H1 (cell line): ENCODE measurements at regions not wholly inside any gene's neighbourhood (a gene's known extent, or its start where the extent isn't known, plus 50 kb on each side); places are given as distances from the start of the nearest gene placed in this dataset.
A peak's percentile ranks its signal among the peaks of the same experiment; 100 is the strongest.

Experiments
- CTCF ChIA-PET: fragments of 300-600 bp; sonication (Branson Sonifier 250); formaldehyde crosslinking; loops from one replicate; lab custom pipeline; 2021; ENCODE audit not compliant: partially characterized antibody; lab: Charles Lee
- POLR2A ChIA-PET: fragments of 300-600 bp; sonication (Branson Sonifier 250); formaldehyde crosslinking; loops from one replicate; lab custom pipeline; 2021; ENCODE audit warnings: inconsistent platforms; ENCODE audit not compliant: partially characterized antibody; lab: Charles Lee
- DNase-seq, 2 experiments: peaks; one replicate each; pipeline versions ENCODE4 v3.0.0 to v3.0.0-alpha.2; 2010 to 2022; ENCODE audit warnings: low spot score in 2 of 2, low read depth in 1 of 2, mixed read lengths in 1 of 2
- FAIRE-seq: peaks from 2 replicates; lab custom pipeline; 2011; peaks lifted over from hg19 to GRCh38; lab: Jason Lieb, UNC
- H2AFZ ChIP-seq: 2 replicates; pipeline ENCODE4 v1.8.1; 2012; ENCODE audit warnings: low read length, inconsistent platforms
- H2AK5ac ChIP-seq: 2 replicates; pipeline ENCODE4 v1.6.1; 2013; ENCODE audit warnings: low read depth, low read length
- H2BK120ac ChIP-seq: replicated peaks from 2 replicates; pipeline ENCODE3; 2013; ENCODE audit warnings: low read depth, low read length, inconsistent platforms
- H2BK12ac ChIP-seq: 2 replicates; pipeline ENCODE4 v1.6.1; 2013; ENCODE audit warnings: low read depth, low read length
- H2BK15ac ChIP-seq: 2 replicates; pipeline ENCODE4 v1.6.1; 2013; ENCODE audit warnings: low read length
- H2BK20ac ChIP-seq: 2 replicates; pipeline ENCODE4 v1.6.1; 2013; ENCODE audit warnings: low read length
- H2BK5ac ChIP-seq: 2 replicates; pipeline ENCODE4 v1.6.1; 2013; ENCODE audit warnings: low read depth, low read length
- H3K14ac ChIP-seq: 2 replicates; pipeline ENCODE4 v1.6.1; 2013; ENCODE audit warnings: inconsistent platforms; ENCODE audit not compliant: insufficient read length
- H3K18ac ChIP-seq: 2 replicates; pipeline ENCODE4 v1.6.1; 2013; ENCODE audit warnings: low read length; ENCODE audit errors: extremely low read depth
- H3K23ac ChIP-seq: 2 replicates; pipeline ENCODE4 v1.6.1; 2013; ENCODE audit warnings: inconsistent platforms; ENCODE audit not compliant: insufficient read length
- H3K23me2 ChIP-seq: 2 replicates; pipeline ENCODE4 v1.6.1; 2013; ENCODE audit warnings: low read depth, low read length
- H3K27ac ChIP-seq: 2 replicates; pipeline ENCODE4 v1.6.1; 2011; ENCODE audit warnings: low read depth, low read length, inconsistent platforms
- H3K27me3 ChIP-seq, 4 experiments: replicated peaks in 1 of 4; 1 replicate in 1 of 4; 2 replicates in 3 of 4; pipeline versions ENCODE4 v1.6.1 to v1.8.1; 2011 to 2013; ENCODE audit warnings: low read length in 3 of 4, mild to moderate bottlenecking in 3 of 4, inconsistent platforms in 2 of 4, mixed read lengths in 2 of 4, moderate library complexity in 1 of 4; ENCODE audit not compliant: control insufficient read depth in 3 of 4, insufficient read depth in 3 of 4; ENCODE audit errors: extremely low read depth in 1 of 4
- H3K36me3 ChIP-seq, 4 experiments: 2 replicates each; pipeline versions ENCODE4 v1.6.1 to v1.8.1; 2011 to 2013; ENCODE audit warnings: mild to moderate bottlenecking in 4 of 4, low read length in 3 of 4, moderate library complexity in 2 of 4, control low read depth in 1 of 4, inconsistent platforms in 1 of 4; ENCODE audit not compliant: insufficient read depth in 4 of 4, control insufficient read depth in 2 of 4
- H3K4ac ChIP-seq: replicated peaks from 2 replicates; pipeline ENCODE3; 2013; ENCODE audit warnings: low read length, low read depth, mixed read lengths, inconsistent platforms; ENCODE audit not compliant: insufficient read length
- H3K4me1 ChIP-seq, 4 experiments: replicated peaks in 1 of 4; 1 replicate in 1 of 4; 2 replicates in 3 of 4; pipeline versions ENCODE4 v1.6.1 to v1.8.1; 2011 to 2013; ENCODE audit warnings: low read length in 3 of 4, inconsistent platforms in 2 of 4, mixed read lengths in 1 of 4; ENCODE audit not compliant: insufficient read depth in 4 of 4, control insufficient read depth in 3 of 4
- H3K4me2 ChIP-seq, 2 experiments: 2 replicates each; pipeline versions ENCODE4 v1.6.1 to v1.8.1; 2011 to 2013; ENCODE audit warnings: low read depth in 2 of 2, low read length in 2 of 2, control low read depth in 1 of 2, inconsistent platforms in 1 of 2, mild to moderate bottlenecking in 1 of 2; ENCODE audit not compliant: insufficient read depth in 1 of 2
- H3K4me3 ChIP-seq, 4 experiments: fragments of 200-600, 300-600 bp in 1 of 4; sonication (generic), shearing (Covaris generic), sonication (Bioruptor Twin) in 1 of 4; 2 replicates each; pipeline versions ENCODE4 v1.5.1 to v1.8.1; 2011 to 2016; ENCODE audit warnings: low read length in 4 of 4, low read depth in 3 of 4, control low read depth in 2 of 4, inconsistent platforms in 2 of 4, mild to moderate bottlenecking in 2 of 4, mixed read lengths in 1 of 4, moderate library complexity in 1 of 4; ENCODE audit not compliant: insufficient read depth in 2 of 4; ENCODE audit errors: extremely low read depth in 1 of 4
- H3K56ac ChIP-seq: replicated peaks from 2 replicates; pipeline ENCODE3; 2013; ENCODE audit warnings: low read depth, mild to moderate bottlenecking, mixed read lengths, low read length, inconsistent platforms; ENCODE audit not compliant: insufficient read length
- H3K79me1 ChIP-seq: 2 replicates; pipeline ENCODE4 v1.6.1; 2013; ENCODE audit warnings: low read depth, low read length, control low read depth
- H3K79me2 ChIP-seq, 2 experiments: 2 replicates each; pipeline versions ENCODE4 v1.6.1 to v1.8.1; 2012 to 2013; ENCODE audit warnings: low read length in 2 of 2, mild to moderate bottlenecking in 2 of 2, inconsistent platforms in 1 of 2; ENCODE audit not compliant: insufficient read depth in 2 of 2, control insufficient read depth in 1 of 2
- H3K9ac ChIP-seq, 4 experiments: replicated peaks in 1 of 4; 1 replicate in 1 of 4; 2 replicates in 3 of 4; pipeline versions ENCODE4 v1.6.1 to v1.8.1; 2011 to 2013; ENCODE audit warnings: low read depth in 3 of 4, low read length in 3 of 4, control low read depth in 2 of 4, mild to moderate bottlenecking in 2 of 4, moderate library complexity in 2 of 4, inconsistent platforms in 1 of 4; ENCODE audit errors: extremely low read depth in 1 of 4
- H3K9me3 ChIP-seq, 2 experiments: 2 replicates each; pipeline versions ENCODE4 v1.6.1 to v1.8.1; 2012 to 2013; ENCODE audit warnings: mild to moderate bottlenecking in 2 of 2, moderate library complexity in 2 of 2, control low read depth in 1 of 2, inconsistent platforms in 1 of 2, low read depth in 1 of 2, low read length in 1 of 2, mixed read lengths in 1 of 2; ENCODE audit not compliant: insufficient read depth in 2 of 2
- H4K20me1 ChIP-seq, 2 experiments: replicated peaks in 1 of 2; 2 replicates each; pipeline versions ENCODE3 to v1.8.1; 2011 to 2013; ENCODE audit warnings: inconsistent platforms in 2 of 2, low read length in 2 of 2, mild to moderate bottlenecking in 1 of 2; ENCODE audit not compliant: insufficient read depth in 2 of 2, control insufficient read depth in 1 of 2
- H4K5ac ChIP-seq: 2 replicates; pipeline ENCODE4 v1.6.1; 2013; ENCODE audit warnings: low read length, low read depth, mixed read lengths, inconsistent platforms; ENCODE audit not compliant: insufficient read length
- H4K8ac ChIP-seq: 2 replicates; pipeline ENCODE4 v1.8.0; 2013; ENCODE audit warnings: mild to moderate bottlenecking, moderate library complexity, low read length, inconsistent platforms; ENCODE audit not compliant: insufficient read depth; ENCODE audit errors: extremely low read depth
- H4K91ac ChIP-seq: replicated peaks from 2 replicates; pipeline ENCODE3; 2013; ENCODE audit warnings: low read length, mixed read lengths, inconsistent platforms; ENCODE audit not compliant: insufficient read length
- KDM4A ChIP-seq: IDR thresholded peaks from one replicate; pipeline ENCODE4 v1.7.1; 2012; ENCODE audit warnings: low read depth, mild to moderate bottlenecking, moderate library complexity, low read length, inconsistent platforms; ENCODE audit not compliant: severe bottlenecking
- SUZ12 ChIP-seq: fragments of 200-600 bp; sonication (generic); IDR thresholded peaks from 2 replicates; pipeline ENCODE4 v1.6.1; 2012; ENCODE audit warnings: mild to moderate bottlenecking, inconsistent platforms, low read length, moderate library complexity, mixed read lengths

- Histone ChIP-seq H3K23ac (no peak overlapping the region), H2BK12ac (no peak overlapping the region), H3K4me2 (no peak overlapping the region), H4K91ac (no peak overlapping the region), H3K4ac (no peak overlapping the region), H3K18ac (no peak overlapping the region), H4K5ac (no peak overlapping the region), H2AFZ (peak overlapping the region; percentile 67), H3K4me3 (no peak overlapping the region), H4K20me1 (no peaks in the 10 kb centered on the region), H3K27ac (no peak overlapping the region), H3K36me3 (no peaks in the 10 kb centered on the region), H2BK5ac (no peak overlapping the region; the same call in 1 of the 2 replicates), H2BK15ac (no peak overlapping the region), H4K8ac (no peak overlapping the region), H3K79me2 (no peaks in the 10 kb centered on the region), H3K23me2 (no peaks in the 10 kb centered on the region), H2BK20ac (no peak overlapping the region), H3K9ac (no peak overlapping the region), H3K79me1 (no peaks in the 10 kb centered on the region), H2AK5ac (no peak overlapping the region), H3K4me1 (no peaks in the 10 kb centered on the region), H3K56ac (no peak overlapping the region), H3K9me3 (peaks cover 0 to 4% of the 10 kb centered on the region in 2 experiments; a peak in 2 of 4 replicates), H3K27me3 (no peaks in the 10 kb centered on the region), H3K14ac (no peak overlapping the region), H2BK120ac (no peak overlapping the region)
- FAIRE-seq, result no peak
- POLR2A ChIA-PET, result no interaction called here
- no peak for TF ChIP-seq KDM4A
- no peak for TF ChIP-seq SUZ12
- CTCF ChIA-PET, result interaction anchor here (1.2 kb wide), 2 partner anchors 100 to 103 kb away, joined by 4 to 5 read pairs; no protein-coding TSS in a partner anchor
- DNase-seq, result no peak
Measured at GRCh38 chr4:177147668-177148067, 162.0 kb upstream of the NEIL3 start.
